Colon (tissue), 2 donors: ENCODE measurements at regions not wholly inside any gene's neighbourhood (a gene's known extent, or its start where the extent isn't known, plus 50 kb on each side); places are given as distances from the start of the nearest gene placed in this dataset.
"Not testable (repeated sequence)": the region's sequence is repeated elsewhere in the genome, so short reads cannot be mapped to it uniquely, and the experiment has no call there.

Experiments
- FAIRE-seq: peaks from 2 replicates; lab custom pipeline; 2012; peaks lifted over from hg19 to GRCh38; lab: Jason Lieb, UNC
- donor health status: control.
- donor health status: control.

DNA sequence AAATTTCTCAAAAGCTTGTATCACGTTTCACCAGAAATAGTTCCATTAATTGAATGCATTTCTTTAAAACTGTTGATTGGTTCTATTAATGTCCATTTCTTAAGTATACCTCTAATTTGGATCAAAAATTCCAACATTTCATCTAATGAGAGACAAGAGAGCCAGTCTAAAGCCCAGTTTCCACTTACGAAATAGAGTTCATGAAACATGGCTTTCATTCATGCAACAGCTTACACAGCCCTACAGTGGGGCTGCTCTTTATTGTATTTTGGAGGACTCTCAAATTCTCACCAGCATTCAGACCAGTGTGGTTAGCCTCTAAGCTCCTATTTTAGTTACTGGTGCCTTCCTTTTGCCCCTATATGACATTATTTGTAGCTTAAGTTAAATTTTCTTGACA, 566.9 kb upstream of the RGMB start:
- no peak for FAIRE-seq

DNA sequence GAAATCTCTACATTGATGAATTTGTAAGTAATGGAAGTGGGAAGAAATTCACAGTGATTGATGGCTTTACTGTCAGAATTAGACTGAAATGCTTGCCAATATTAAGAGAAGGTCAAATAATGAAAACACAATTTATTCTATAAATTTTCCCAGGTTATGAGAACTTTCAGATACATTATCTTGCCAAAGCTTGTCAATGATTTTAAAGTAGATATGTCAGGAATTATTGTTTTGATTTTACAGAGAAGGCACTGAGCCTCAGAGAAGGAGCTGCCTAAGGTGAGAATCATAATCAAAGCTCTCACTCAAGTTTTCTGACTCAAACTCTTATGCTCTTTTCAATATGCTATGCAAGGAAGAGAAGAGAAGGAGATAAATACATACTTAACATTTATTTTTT, 564.0 kb upstream of the RGMB start:
- FAIRE-seq: no peak

DNA sequence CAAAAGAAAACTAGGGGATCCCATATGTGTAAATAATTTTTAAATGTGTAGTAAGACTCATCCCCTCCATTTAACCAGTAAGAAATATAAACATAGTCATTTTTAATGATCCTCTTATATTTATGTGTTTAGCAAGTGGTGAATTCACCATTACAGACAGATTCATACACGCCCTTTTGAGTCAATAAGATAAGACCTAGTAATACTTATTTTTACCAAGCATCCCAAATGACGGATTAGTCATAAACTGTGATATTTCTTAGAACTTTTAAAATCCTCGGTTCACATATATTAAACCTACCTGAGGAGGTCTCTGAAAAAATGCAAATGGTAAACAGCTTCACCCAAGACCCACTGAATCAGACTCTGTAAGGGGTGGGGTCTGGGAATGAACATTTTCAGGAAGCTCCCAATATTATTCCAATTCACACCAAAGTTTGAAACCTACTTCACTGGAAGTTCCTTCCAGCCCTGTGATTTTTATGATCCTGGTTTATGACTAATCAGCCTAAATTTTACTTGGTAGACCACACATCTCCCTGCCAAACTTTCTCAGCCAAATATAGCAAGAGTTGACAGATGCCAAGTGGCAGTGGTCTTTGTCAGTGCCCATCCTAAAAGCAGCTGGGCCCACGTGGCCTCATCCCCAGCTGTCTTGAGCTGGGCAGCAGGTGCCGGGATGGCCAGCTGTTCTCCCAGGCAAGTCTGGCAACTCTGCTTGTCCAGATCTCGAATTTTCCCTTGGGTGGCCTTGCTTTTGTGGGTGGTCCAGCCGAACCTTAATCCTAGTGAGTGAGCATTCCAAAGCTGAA, 559.0 kb upstream of the RGMB start:
- no peak for FAIRE-seq

DNA sequence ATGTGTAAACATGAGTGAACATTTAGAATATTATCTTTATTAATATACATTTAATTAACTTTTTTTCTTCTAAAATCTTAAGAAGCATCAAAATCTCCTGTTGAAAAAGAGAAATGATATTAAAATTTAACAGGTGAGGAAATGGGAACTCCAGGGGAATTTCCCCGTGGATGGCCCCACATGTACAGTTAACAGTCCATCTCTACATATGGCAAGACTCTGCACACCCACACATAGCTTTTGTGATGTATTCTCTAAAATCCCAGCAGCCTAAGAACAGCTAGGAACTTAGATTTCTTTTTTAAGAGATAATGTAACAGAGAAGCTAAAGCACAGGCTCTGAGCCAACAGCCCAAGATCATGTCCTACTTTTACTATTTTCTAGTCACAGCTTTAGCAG, 556.3 kb upstream of the RGMB start:
- no peak for FAIRE-seq

DNA sequence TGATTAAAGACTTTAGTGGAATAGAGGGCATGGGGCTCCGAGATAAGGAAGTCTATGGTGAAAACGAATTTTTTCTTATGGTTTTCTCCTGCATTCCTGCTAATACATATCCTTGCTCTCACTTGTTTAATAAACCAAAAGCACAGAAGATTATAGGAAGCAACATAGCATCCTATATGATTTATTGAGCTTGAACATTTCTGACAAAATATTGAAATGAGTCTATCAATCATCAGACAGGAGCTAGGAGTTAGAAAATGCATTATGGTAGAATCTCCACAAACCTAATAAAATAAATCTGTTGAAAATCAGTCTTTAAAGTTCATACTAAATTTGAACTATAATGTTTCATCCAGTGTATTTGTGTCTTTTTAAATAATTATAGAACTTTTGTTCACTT, 554.6 kb upstream of the RGMB start:
- no peak for FAIRE-seq

DNA sequence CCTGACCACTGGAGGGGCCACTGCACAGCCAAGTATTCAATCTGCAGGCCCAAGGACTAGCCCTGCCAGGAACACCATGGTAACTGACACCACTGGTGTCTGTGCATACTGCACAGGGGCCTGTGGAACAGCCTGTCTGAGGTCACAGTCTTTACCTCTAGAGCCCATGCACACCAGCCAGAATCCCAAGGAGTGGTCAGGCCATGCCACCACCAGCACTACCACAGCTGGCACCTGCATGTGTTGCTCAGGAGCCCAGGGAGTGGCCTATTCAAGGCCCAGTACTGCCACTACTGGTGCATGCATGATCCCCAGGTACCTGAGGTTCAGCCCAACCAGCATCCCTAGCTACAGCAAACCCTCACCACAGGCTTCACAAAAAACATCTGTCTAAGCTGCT, 546.0 kb upstream of the RGMB start:
- FAIRE-seq: no peak

DNA sequence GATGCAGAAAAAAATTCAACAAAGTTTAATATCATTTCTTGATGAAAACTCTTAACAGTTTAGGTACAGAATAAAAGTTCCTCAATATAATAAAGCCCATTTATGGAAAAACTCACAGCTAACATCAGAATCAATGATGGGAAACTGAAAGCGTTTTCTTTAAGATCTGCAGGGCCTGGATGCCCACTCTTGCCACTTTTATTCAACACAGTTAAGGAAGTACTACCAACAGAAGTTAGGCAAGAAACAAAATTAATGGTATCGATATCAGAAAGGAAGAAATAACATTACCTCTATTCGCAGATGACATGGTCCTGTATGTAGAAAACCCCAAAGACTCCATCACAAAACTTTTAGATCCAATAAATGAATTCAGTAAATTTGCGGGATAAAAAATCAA, 542.4 kb upstream of the RGMB start:
- no peak for FAIRE-seq

DNA sequence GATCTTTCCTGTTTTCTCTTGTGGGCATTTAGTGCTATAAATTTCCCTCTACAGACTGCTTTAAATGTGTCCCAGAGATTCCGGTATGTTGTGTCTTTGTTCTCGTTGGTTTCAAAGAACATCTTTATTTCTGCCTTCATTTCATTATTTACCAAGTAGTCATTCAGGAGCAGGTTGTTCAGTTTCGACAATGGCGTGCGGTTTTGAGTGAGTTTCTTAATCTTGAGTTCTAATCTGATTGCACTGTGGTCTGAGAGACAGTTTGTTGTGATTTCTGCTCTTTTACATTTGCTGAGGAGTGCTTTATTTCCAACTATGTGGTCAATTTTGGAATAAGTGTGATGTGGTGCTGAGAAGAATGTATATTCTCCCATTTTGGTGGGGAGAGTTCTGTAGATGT, 535.7 kb upstream of the RGMB start:
- not testable (repeated sequence) for FAIRE-seq

DNA sequence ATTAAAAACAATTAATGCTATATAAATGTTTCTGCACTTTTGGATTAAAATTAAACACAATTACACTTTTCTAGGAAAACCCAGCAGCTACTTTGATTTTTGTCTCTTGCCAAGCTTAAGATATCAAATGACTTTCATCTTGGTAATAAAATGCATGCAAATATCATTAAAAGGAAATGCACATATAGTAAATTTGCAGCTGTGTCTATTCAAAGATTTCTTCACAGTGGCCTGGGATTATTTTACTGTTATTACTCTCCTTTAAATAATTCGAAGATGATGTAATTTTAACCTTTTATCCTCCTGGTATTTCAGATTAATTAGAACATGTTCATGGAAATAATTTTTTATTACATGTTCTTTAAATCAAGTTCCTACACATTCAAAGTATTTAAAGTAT, 529.5 kb upstream of the RGMB start:
- FAIRE-seq: no peak

DNA sequence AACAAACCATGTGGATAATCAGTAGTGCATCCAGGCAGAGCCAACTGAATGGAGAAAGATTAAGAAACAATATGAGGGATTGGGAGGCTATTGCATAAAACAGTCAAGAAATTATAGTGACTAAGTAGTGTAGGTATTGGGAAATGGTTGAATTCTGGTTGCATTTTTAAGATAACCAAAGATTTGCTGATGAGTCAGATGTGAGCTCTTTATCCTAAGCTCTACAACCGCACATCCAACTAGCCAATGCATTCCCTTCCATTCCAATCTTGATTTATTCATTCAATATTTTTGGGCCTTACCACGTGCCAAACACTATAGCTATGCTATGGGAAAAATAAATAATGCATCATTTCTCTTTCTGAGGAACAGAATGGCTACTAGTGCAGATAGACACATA, 524.5 kb upstream of the RGMB start:
- FAIRE-seq: no peak

DNA sequence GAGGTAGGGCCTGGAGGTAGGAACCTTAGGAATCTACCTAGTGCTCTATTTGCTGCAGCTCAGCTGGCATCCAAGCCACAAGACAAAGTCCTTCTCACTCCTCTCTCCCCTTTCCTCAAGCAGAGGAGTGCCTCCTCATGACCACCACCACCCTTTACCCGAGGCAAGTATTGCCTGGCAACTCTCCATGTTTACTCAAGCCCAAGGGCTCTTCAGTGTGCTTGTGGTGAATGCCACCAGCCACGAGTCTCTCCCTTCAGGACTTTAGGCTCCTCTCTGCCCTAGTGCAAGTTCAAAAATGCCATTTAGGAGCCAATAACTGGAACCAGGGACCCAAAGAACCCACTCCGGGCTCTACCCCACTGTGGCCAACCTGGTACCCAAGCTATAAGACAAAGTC, 514.5 kb upstream of the RGMB start:
- no peak for FAIRE-seq

DNA sequence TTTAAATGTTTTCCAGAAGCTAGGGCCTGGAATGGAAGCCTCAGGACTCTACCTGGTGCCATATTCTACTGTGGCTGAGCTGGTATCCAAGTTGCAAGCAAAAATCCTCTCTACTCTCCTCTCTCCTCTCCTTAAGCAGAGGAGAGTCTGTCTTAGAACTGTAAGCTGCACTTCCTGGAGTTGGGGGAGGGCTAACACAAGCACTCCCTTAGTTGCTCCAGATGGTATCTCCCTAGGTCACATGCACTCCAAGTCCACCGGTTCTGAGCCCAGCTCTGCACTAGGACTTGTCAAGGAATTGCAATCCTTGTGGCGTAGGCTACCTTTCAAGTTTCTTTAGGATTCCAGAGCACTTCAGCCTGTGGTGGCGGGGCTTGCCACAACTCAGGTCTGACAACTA, 513.9 kb upstream of the RGMB start:
- no peak for FAIRE-seq

DNA sequence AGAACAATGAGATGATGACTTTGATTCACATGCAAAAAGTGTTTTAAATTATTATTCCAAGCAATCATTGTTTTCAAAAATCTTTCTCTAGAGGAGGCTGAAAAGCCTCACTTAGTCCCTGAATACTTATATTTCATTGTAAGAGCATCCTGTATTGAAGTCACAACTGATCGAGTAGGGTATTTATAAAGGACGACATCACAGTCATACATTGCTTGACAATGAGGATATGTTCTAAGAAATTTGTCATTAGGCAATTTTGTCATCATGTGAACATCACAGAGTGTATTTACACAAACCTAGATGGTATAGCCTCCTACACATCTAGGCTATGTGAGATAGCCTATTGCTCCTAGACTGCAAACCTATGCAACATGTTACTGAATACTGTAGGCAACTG, 510.4 kb upstream of the RGMB start:
- no peak for FAIRE-seq

DNA sequence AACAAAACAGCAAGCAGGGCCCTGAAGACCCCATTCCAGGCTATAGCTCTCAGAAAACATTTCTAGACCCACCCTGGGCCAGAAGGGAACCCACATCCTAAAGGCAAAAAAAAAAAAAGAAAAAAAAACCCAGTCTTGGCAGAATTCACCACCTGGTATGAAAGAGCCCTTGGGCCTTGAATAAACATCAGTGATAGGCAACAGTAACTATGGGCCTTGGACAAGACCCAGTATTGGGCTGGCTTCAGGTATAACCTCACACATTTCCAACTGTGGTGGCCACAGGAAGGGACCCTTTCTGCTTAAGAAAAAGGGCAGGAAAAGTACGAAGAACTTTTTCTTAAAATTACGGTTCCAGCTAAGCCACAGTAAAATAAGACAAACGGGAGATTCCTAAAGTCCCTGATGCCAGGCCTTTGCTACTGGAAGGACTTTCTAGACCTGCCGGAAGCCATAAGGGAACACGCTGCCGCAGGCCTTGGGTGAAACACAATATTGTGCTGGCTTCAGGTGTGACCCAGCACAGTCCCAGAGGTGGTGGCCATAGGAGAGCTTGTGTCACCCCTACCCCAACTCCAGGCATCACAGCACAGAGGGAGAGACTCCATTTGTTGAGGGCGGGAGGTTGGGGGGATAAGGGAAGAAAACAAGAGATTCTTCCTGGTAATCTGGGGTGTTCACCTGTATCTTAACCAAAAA, 505.2 kb upstream of the RGMB start:
- FAIRE-seq: no peak

DNA sequence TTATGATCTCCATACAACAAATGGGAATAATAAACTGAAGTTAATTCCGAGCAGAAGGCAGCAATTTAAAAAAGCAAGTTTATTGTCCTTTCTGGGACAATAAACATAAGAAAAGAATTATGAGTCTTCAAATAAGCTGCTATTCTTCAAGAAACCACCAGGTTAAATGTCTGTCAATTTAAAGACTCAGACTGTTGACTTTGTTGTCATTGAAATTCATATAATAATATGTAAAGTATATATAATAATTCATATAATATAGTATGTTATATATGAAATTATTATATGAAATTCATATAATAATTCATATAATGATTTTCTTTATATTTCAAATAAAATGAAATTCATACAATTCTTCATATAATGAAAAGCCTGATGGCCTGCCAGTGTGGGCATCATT, 497.5 kb upstream of the RGMB start:
- FAIRE-seq: no peak

DNA sequence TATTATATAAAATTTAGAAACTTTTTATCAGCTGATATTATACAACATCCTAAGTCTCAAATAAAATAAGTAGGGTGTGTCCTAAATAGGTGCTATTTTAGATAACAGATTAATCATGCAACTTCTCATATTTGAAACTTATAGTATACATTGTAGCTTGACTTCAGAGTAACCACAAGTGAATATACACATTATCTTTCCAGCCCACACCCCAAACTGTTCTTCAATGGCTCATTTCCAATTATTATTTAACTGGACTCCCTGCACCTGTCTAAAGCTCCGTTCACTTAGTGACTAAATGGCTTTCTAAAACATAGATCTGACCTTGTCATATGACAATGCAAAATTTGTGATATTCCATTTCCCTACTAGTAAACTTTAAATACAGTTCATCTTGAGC, 490.9 kb upstream of the RGMB start:
- no peak for FAIRE-seq

DNA sequence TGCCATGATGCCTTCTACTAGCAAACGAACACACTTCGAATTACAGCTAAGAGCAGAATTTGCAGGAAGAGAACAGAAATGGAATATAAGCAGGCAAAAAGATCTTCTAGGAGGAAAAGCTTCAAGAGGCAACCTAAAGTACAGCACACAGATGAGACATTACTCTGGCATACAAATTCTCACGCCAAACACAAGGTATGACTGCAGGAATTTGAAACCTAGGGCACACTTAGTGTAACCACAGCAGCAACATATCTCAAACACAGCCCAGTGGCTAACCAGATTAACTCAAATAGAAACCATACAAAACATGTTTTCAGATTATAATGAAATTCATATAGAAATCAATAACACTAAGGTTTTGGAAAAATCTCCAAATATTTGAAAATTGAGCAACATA, 481.0 kb upstream of the RGMB start:
- no peak for FAIRE-seq

DNA sequence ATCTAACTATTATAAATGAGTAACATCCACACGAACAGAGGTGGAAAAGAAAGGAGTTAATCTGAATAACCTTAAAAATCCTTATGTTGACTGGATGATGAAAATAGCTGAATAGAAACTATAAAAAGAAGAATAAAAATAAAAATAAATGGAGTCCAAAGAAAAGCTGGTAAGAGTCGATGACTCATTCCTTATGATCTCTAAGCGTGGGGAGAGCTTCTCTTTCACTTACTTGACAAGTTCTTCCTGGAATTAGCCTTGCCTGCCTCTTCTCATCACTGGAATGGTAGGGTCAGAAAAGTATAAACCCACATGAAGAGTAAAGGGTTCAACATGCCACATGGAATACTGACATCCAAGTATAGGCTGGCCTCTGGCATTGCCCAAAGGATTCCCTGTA, 477.0 kb upstream of the RGMB start:
- FAIRE-seq: no peak

DNA sequence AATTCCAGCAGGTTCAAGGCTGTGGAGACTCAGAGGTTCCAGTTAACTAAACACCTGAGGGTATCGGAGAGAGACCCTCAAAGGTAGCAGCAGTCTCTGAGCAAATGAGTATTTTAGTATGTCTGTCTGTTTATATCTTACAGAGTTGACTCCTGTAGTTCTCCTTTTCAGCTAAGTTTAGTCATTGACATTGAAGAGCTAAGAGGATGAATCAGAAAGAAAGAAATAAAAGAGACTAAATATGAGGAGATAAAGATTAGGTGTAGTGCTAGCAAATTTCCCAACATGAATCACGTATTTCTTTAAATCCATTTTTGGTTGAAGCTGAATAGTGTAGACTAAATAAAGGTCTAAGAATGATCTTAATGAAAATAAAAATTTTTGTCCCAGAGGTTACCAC, 474.0 kb upstream of the RGMB start:
- no peak for FAIRE-seq

DNA sequence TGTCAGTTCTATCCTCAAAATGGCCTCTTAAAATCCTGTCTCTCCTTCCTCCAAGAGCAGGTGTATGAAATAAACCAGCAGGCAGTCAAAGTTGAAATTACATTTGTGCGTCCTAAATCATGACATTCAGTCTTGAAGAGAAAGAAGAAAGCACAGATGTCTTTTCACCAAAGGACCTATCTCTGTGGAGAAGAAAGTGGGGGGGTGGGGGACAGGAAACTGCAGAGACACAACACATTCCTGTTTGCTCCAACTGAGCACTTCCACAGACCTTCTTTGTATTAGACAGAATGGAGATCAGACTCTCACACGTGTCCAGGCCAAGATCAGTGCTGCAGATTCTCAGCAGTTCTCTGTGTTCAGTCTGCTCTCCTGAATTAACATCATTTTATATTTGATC, 471.9 kb upstream of the RGMB start:
- FAIRE-seq: no peak

DNA sequence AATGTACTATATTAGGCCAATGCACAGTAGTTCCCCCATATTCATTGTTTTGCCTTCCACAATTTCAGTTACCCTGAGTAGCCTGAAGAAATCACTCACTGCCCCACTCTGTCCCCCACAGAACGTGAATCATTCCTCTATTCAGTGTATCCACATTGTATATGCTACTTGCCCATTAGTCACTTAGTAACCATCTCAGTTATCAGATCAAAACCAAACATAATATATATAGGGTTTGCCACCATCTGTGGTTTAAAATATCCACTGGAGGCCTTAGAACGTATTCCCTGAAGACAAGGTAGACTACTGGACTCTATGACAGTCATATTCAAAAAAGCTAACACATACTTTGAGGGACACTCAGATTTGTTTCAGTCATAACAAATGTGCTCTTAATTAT, 465.7 kb upstream of the RGMB start:
- no peak for FAIRE-seq

DNA sequence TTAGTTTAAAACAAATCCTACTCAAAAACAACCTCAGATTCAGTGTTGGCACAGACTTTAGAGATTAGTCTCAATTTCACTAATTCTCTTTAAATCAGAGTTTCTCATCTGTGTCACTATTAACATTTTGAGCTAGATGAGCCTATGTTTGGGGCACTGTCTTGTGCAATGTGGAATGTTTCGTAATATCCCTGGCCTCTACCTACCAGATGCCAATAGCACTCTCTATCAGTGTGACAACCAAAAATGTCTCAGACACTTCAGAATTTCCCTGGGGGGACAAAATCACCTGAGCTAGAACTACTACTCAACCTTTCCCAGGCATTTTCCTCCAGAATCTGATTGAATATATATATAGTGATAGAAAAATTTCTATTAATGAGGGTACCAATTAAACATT, 465.2 kb upstream of the RGMB start:
- no peak for FAIRE-seq

DNA sequence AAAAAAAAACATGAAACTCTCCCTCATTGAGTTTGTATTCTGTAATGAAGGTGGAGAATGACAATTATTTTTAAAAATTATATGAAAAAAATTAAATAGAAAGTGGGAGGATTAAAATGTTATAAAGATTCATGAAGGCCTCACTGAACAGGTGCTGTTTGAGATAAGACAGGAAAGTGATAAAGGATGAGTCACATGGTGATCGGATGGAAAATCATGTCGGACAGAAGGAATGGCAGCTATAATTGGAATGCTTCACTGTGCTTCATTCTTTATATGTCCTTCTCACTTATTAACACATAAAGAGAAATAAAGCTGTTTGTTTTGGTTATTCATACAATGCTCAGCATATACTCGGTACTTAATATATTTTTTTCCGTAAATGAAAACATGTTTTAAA, 464.5 kb upstream of the RGMB start:
- FAIRE-seq: no peak
